Gastrocnemius medialis (tissue), 4 donors: ENCODE measurements at regions not wholly inside any gene's neighbourhood (a gene's known extent, or its start where the extent isn't known, plus 50 kb on each side); places are given as distances from the start of the nearest gene placed in this dataset.

Experiments used
- ATAC-seq, 2 donors: fragments of 150-250 bp; one replicate each; pipeline ENCODE4 v1.9.1; 2016
- DNase-seq, 2 donors: peaks; one replicate each; pipeline ENCODE4 v3.0.0-alpha.2; 2019
- H3K27ac ChIP-seq, 4 donors: fragments of 200-600 bp; sonication (generic); 1 replicate in 1 of 4; 2 replicates in 3 of 4; pipeline ENCODE4 v1.5.1; 2016 to 2018; ENCODE audit warnings: mild to moderate bottlenecking in 2 of 4, moderate library complexity in 1 of 4
- H3K27me3 ChIP-seq, 3 donors: fragments of 200-600 bp; sonication (generic) in 2 of 3; 1 replicate in 1 of 3; 2 replicates in 2 of 3; pipeline versions ENCODE4 v1.5.1 to v1.6.0; 2016 to 2019; ENCODE audit warnings: mild to moderate bottlenecking in 1 of 3, moderate library complexity in 1 of 3
- H3K36me3 ChIP-seq, 2 donors: fragments of 200-600 bp; sonication (generic) in 1 of 2; one replicate each; pipeline ENCODE4 v1.5.1; 2017 to 2018
- H3K4me1 ChIP-seq, 2 donors: fragments of 200-600 bp; sonication (generic) in 1 of 2; one replicate each; pipeline ENCODE4 v1.5.1; 2016 to 2017; ENCODE audit warnings: mild to moderate bottlenecking in 2 of 2
- H3K4me3 ChIP-seq, 4 donors: fragments of 200-600 bp; sonication (generic) in 3 of 4; 1 replicate in 1 of 4; 2 replicates in 3 of 4; pipeline ENCODE4 v1.5.1; 2016 to 2019; ENCODE audit warnings: mild to moderate bottlenecking in 2 of 4
- H3K9me3 ChIP-seq, 3 donors: fragments of 200-600 bp; sonication (generic) in 2 of 3; 1 replicate in 1 of 3; 2 replicates in 2 of 3; pipeline ENCODE4 v1.5.1; 2016 to 2019
- CTCF ChIP-seq, 5 experiments: fragments of 450-650 bp in 3 of 5; fragments of 200-600 bp in 2 of 5; sonication (generic) in 2 of 5; IDR thresholded peaks in 4 of 5; conservative IDR thresholded peaks in 1 of 5; 1 replicate in 4 of 5; 2 replicates in 1 of 5; pipeline ENCODE4 v1.5.1; 2016 to 2019; ENCODE audit warnings: antibody characterized with exemption in 5 of 5, mild to moderate bottlenecking in 3 of 5, moderate library complexity in 3 of 5
- POLR2A ChIP-seq, 2 donors: fragments of 450-650 bp; IDR thresholded peaks; one replicate each; pipeline ENCODE4 v1.6.1; 2017; ENCODE audit warnings: antibody characterized with exemption in 2 of 2, mild to moderate bottlenecking in 2 of 2, moderate library complexity in 2 of 2
- in situ Hi-C, 4 donors: fragments of 200-750 bp; cut with MboI; loops; one replicate each; pipeline versions ENCODE4 v1.15.0 to v1.8.0; 2017; ENCODE audit warnings: low sequenced_read_pairs in 4 of 4
- intact Hi-C: fragments of 100-400 bp; cut with DNase I; formaldehyde crosslinking; loops from one replicate; pipeline ENCODE4 v1.15.1; 2023; ENCODE audit warnings: low total_unique reads

DNA sequence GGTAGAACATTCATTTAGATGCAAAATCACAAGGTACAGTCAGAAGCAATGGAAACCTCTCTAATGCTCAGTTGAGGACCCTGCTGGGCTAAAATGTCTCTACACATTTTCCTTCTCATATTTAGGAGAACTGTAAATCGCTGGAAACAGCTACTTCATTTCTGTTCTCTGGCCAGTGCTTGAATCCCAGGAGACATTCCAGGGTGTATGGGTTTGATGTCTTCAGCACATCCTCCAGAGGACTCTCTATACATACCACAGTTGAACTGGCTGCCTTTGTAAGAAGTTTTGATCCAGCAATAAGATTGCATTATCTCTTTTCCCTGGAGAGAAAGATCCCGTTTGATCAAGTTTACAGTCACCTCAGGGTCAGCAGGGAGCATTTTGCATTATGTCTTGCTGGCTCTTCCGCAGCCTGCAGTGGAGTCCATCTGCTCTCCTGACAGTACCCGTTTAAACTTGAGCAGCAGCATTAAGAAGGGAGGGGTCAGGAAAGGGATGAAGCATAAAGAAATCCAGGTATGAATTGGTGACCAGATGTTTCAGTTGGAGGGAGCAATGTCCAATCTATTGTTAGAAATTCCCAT is 676.0 kb downstream of the EPHA3 start:
- H3K9me3 ChIP-seq = no peaks in the 10 kb centered on the region
- no peak overlapping the region for H3K4me3 ChIP-seq
- in situ Hi-C loops (no loop called here), intact Hi-C loops (no loop called here)
- H3K27ac ChIP-seq = no peak overlapping the region
- DNase-seq (no peak), ATAC-seq (no peak)
- no peaks in the 10 kb centered on the region for H3K4me1 ChIP-seq
- TF ChIP-seq CTCF (IDR thresholded peaks at IDR 0.05 in 4 of 5, conservative IDR thresholded peaks at IDR 0.05 in 1 of 5) (no peak), POLR2A (IDR thresholded peaks at IDR 0.05) (no peak)
- H3K36me3 ChIP-seq = no peaks in the 10 kb centered on the region
- H3K27me3 ChIP-seq = no peaks in the 10 kb centered on the region

GRCh38 chr3:89787485-89787884 is 680.1 kb downstream of the EPHA3 start:
- Histone ChIP-seq H3K4me1 (no peaks in the 10 kb centered on the region), H3K36me3 (no peaks in the 10 kb centered on the region), H3K9me3 (no peaks in the 10 kb centered on the region), H3K4me3 (no peak overlapping the region), H3K27ac (no peak overlapping the region), H3K27me3 (no peaks in the 10 kb centered on the region)
- in situ Hi-C loops = no loop called here
- ATAC-seq = no peak
- intact Hi-C loops = no loop called here
- no peak for TF ChIP-seq CTCF (IDR thresholded peaks at IDR 0.05 in 4 of 5, conservative IDR thresholded peaks at IDR 0.05 in 1 of 5)
- no peak for TF ChIP-seq POLR2A (IDR thresholded peaks at IDR 0.05)
- DNase-seq = no peak

GRCh38 chr3:89787979-89788378 is 680.6 kb downstream of the EPHA3 start:
- no peak for ATAC-seq
- H3K9me3 ChIP-seq = no peaks in the 10 kb centered on the region

GRCh38 chr3:89795506-89795905 is 688.1 kb downstream of the EPHA3 start:
- Histone ChIP-seq H3K27ac (no peak overlapping the region), H3K4me1 (no peaks in the 10 kb centered on the region), H3K27me3 (no peaks in the 10 kb centered on the region), H3K9me3 (no peaks in the 10 kb centered on the region), H3K4me3 (no peak overlapping the region), H3K36me3 (no peaks in the 10 kb centered on the region)
- DNase-seq (no peak), ATAC-seq (no peak)
- intact Hi-C loops = no loop called here
- TF ChIP-seq POLR2A (IDR thresholded peaks at IDR 0.05) (no peak), CTCF (IDR thresholded peaks at IDR 0.05 in 4 of 5, conservative IDR thresholded peaks at IDR 0.05 in 1 of 5) (no peak)
- in situ Hi-C loops = no loop called here

More at GRCh38 chr3:89787979-89788378, 680.6 kb downstream of the EPHA3 start:
- no peak for DNase-seq
- Histone ChIP-seq H3K4me1 (no peaks in the 10 kb centered on the region), H3K27me3 (no peaks in the 10 kb centered on the region), H3K27ac (no peak overlapping the region), H3K36me3 (no peaks in the 10 kb centered on the region), H3K4me3 (no peak overlapping the region)
- intact Hi-C loops (no loop called here), in situ Hi-C loops (no loop called here)
- TF ChIP-seq CTCF (IDR thresholded peaks at IDR 0.05 in 4 of 5, conservative IDR thresholded peaks at IDR 0.05 in 1 of 5) = no peak
- no peak for TF ChIP-seq POLR2A (IDR thresholded peaks at IDR 0.05)

- no peak overlapping the region for H3K27ac ChIP-seq
- no peaks in the 10 kb centered on the region for H3K27me3 ChIP-seq
- intact Hi-C loops = no loop called here
- DNase-seq (no peak), ATAC-seq (no peak)
- TF ChIP-seq POLR2A (IDR thresholded peaks at IDR 0.05) (no peak), CTCF (IDR thresholded peaks at IDR 0.05 in 4 of 5, conservative IDR thresholded peaks at IDR 0.05 in 1 of 5) (no peak)
- H3K9me3 ChIP-seq = no peaks in the 10 kb centered on the region
- H3K4me1 ChIP-seq = no peaks in the 10 kb centered on the region
- H3K36me3 ChIP-seq = no peaks in the 10 kb centered on the region
- H3K4me3 ChIP-seq = no peak overlapping the region
- in situ Hi-C loops = no loop called here
These were observed 695.5 kb downstream of the EPHA3 start for GRCh38 chr3:89802881-89803280.
